Activated T-cell treated with anti-CD3 and anti-CD28 coated beads, Interleukin-2, amount 50 U/mL, for 4 hours (primary cell): ENCODE measurements at regions not wholly inside any gene's neighbourhood (a gene's known extent, or its start where the extent isn't known, plus 50 kb on each side); places are given as distances from the start of the nearest gene placed in this dataset.
"Not testable (repeated sequence)": the region's sequence is repeated elsewhere in the genome, so short reads cannot be mapped to it uniquely, and the experiment has no call there.

ENCODE experiments used
- ATAC-seq, 2 donors: fragments of 200-7000 bp; cut with Tn5 transposase; one replicate each; pipeline ENCODE4 v1.10.0; 2021
- DNase-seq: peaks from one replicate; pipeline ENCODE4 v3.0.0-alpha.2; 2020
- H3K27me3 Mint-ChIP-seq: one replicate; pipeline ENCODE4 v1.8.0; 2021; ENCODE audit warnings: low read depth, mixed read lengths
- H3K36me3 Mint-ChIP-seq: one replicate; pipeline ENCODE4 v1.8.0; 2022; ENCODE audit warnings: mixed read lengths; ENCODE audit not compliant: insufficient read depth
- H3K4me1 Mint-ChIP-seq: one replicate; pipeline ENCODE4 v1.8.0; 2021; ENCODE audit warnings: low read depth, mixed read lengths
- H3K4me3 Mint-ChIP-seq: one replicate; pipeline ENCODE4 v1.8.0; 2021; ENCODE audit warnings: mild to moderate bottlenecking, moderate library complexity, mixed read lengths
- H3K9me3 Mint-ChIP-seq: one replicate; pipeline ENCODE4 v1.8.0; 2021; ENCODE audit warnings: mixed read lengths

GRCh38 chr13:109938255-109938936, 152.0 kb upstream of the IRS2 start:
- ATAC-seq (no peak), DNase-seq (no peak)
- Mint-ChIP-seq H3K9me3 (peaks cover 5% of the 10 kb centered on the region), H3K4me3 (no peak overlapping the region), H3K36me3 (no peaks in the 10 kb centered on the region), H3K4me1 (no peaks in the 10 kb centered on the region), H3K27me3 (no peaks in the 10 kb centered on the region)

GRCh38 chr13:109934520-109934919, 148.1 kb upstream of the IRS2 start:
- not testable (repeated sequence) for H3K27me3 Mint-ChIP-seq, H3K9me3 Mint-ChIP-seq, H3K4me1 Mint-ChIP-seq, H3K36me3 Mint-ChIP-seq, DNase-seq, H3K4me3 Mint-ChIP-seq, ATAC-seq

GRCh38 chr13:109933476-109933875, 147.1 kb upstream of the IRS2 start:
- H3K4me3 Mint-ChIP-seq, result no peak overlapping the region
- H3K4me1 Mint-ChIP-seq, result no peaks in the 10 kb centered on the region
- H3K36me3 Mint-ChIP-seq, result no peaks in the 10 kb centered on the region
- peaks cover 5% of the 10 kb centered on the region for H3K9me3 Mint-ChIP-seq
- H3K27me3 Mint-ChIP-seq, result no peaks in the 10 kb centered on the region
- ATAC-seq (no peak), DNase-seq (no peak)

- H3K36me3 Mint-ChIP-seq, result no peaks in the 10 kb centered on the region
- no peaks in the 10 kb centered on the region for H3K9me3 Mint-ChIP-seq
- peaks cover 3% of the 10 kb centered on the region for H3K27me3 Mint-ChIP-seq
- ATAC-seq (no peak), DNase-seq (no peak)
- no peaks in the 10 kb centered on the region for H3K4me1 Mint-ChIP-seq
- H3K4me3 Mint-ChIP-seq, result no peak overlapping the region
These were observed 138.0 kb upstream of the IRS2 start for GRCh38 chr13:109924376-109924775.

GRCh38 chr13:109922518-109922917, 136.1 kb upstream of the IRS2 start:
- Mint-ChIP-seq H3K4me1 (no peaks in the 10 kb centered on the region), H3K27me3 (peaks cover 3% of the 10 kb centered on the region), H3K4me3 (no peak overlapping the region), H3K36me3 (no peaks in the 10 kb centered on the region), H3K9me3 (no peaks in the 10 kb centered on the region)
- DNase-seq (no peak), ATAC-seq (no peak)

- DNase-seq, result no peak
These were observed 133.5 kb upstream of the IRS2 start for GRCh38 chr13:109919715-109920375.

GRCh38 chr13:109918179-109918711, 131.9 kb upstream of the IRS2 start:
- H3K36me3 Mint-ChIP-seq, result no peaks in the 10 kb centered on the region
- no peak for ATAC-seq
- no peak for DNase-seq
- no peaks in the 10 kb centered on the region for H3K9me3 Mint-ChIP-seq
- peaks cover 6% of the 10 kb centered on the region for H3K27me3 Mint-ChIP-seq
- H3K4me1 Mint-ChIP-seq, result no peaks in the 10 kb centered on the region
- no peak overlapping the region for H3K4me3 Mint-ChIP-seq

More at GRCh38 chr13:109919715-109920375, 133.5 kb upstream of the IRS2 start:
- H3K9me3 Mint-ChIP-seq, result no peaks in the 10 kb centered on the region
- H3K4me3 Mint-ChIP-seq, result no peak overlapping the region
- no peaks in the 10 kb centered on the region for H3K4me1 Mint-ChIP-seq
- peaks cover 6% of the 10 kb centered on the region for H3K27me3 Mint-ChIP-seq
- H3K36me3 Mint-ChIP-seq, result no peaks in the 10 kb centered on the region
- ATAC-seq, result no peak

GRCh38 chr13:109917422-109917821, 131.0 kb upstream of the IRS2 start:
- DNase-seq (no peak), ATAC-seq (no peak)
- no peaks in the 10 kb centered on the region for H3K4me1 Mint-ChIP-seq
- H3K36me3 Mint-ChIP-seq, result no peaks in the 10 kb centered on the region
- H3K9me3 Mint-ChIP-seq, result no peaks in the 10 kb centered on the region
- no peak overlapping the region for H3K4me3 Mint-ChIP-seq
- H3K27me3 Mint-ChIP-seq, result peaks cover 6% of the 10 kb centered on the region

- no peak for DNase-seq
- H3K36me3 Mint-ChIP-seq, result no peaks in the 10 kb centered on the region
- H3K4me3 Mint-ChIP-seq, result no peak overlapping the region
- no peaks in the 10 kb centered on the region for H3K9me3 Mint-ChIP-seq
- no peak for ATAC-seq
- peaks cover 6% of the 10 kb centered on the region for H3K27me3 Mint-ChIP-seq
- no peaks in the 10 kb centered on the region for H3K4me1 Mint-ChIP-seq
These were observed 127.6 kb upstream of the IRS2 start for GRCh38 chr13:109913936-109914510.

GRCh38 chr13:109913186-109913585, 126.8 kb upstream of the IRS2 start:
- H3K27me3 Mint-ChIP-seq, result peaks cover 6% of the 10 kb centered on the region
- H3K4me1 Mint-ChIP-seq, result no peaks in the 10 kb centered on the region
- no peaks in the 10 kb centered on the region for H3K36me3 Mint-ChIP-seq
- no peak for ATAC-seq
- DNase-seq, result no peak
- no peak overlapping the region for H3K4me3 Mint-ChIP-seq
- no peaks in the 10 kb centered on the region for H3K9me3 Mint-ChIP-seq

- no peak overlapping the region for H3K4me3 Mint-ChIP-seq
- H3K4me1 Mint-ChIP-seq, result no peaks in the 10 kb centered on the region
- ATAC-seq (no peak), DNase-seq (no peak)
- no peaks in the 10 kb centered on the region for H3K36me3 Mint-ChIP-seq
- H3K27me3 Mint-ChIP-seq, result peaks cover 3% of the 10 kb centered on the region
- no peaks in the 10 kb centered on the region for H3K9me3 Mint-ChIP-seq
These were observed 123.8 kb upstream of the IRS2 start for GRCh38 chr13:109910194-109910593.

GRCh38 chr13:109906976-109907375, 120.6 kb upstream of the IRS2 start:
- no peaks in the 10 kb centered on the region for H3K27me3 Mint-ChIP-seq
- ATAC-seq (no peak), DNase-seq (no peak)
- H3K4me1 Mint-ChIP-seq, result no peaks in the 10 kb centered on the region
- no peak overlapping the region for H3K4me3 Mint-ChIP-seq
- H3K36me3 Mint-ChIP-seq, result no peaks in the 10 kb centered on the region
- no peaks in the 10 kb centered on the region for H3K9me3 Mint-ChIP-seq

GRCh38 chr13:109904218-109904617, 117.8 kb upstream of the IRS2 start:
- H3K4me1 Mint-ChIP-seq, result no peaks in the 10 kb centered on the region
- ATAC-seq (no peak), DNase-seq (no peak)
- H3K27me3 Mint-ChIP-seq, result no peaks in the 10 kb centered on the region
- H3K9me3 Mint-ChIP-seq, result no peaks in the 10 kb centered on the region
- H3K4me3 Mint-ChIP-seq, result no peak overlapping the region
- no peaks in the 10 kb centered on the region for H3K36me3 Mint-ChIP-seq

GRCh38 chr13:109900741-109901140, 114.4 kb upstream of the IRS2 start:
- H3K27me3 Mint-ChIP-seq, result peaks cover 5% of the 10 kb centered on the region
- no peaks in the 10 kb centered on the region for H3K9me3 Mint-ChIP-seq
- DNase-seq, result no peak
- no peak overlapping the region for H3K4me3 Mint-ChIP-seq
- H3K4me1 Mint-ChIP-seq, result no peaks in the 10 kb centered on the region
- no peaks in the 10 kb centered on the region for H3K36me3 Mint-ChIP-seq
- no peak for ATAC-seq

- Mint-ChIP-seq H3K36me3 (no peaks in the 10 kb centered on the region), H3K9me3 (no peaks in the 10 kb centered on the region), H3K27me3 (peaks cover 5% of the 10 kb centered on the region), H3K4me1 (no peaks in the 10 kb centered on the region), H3K4me3 (no peak overlapping the region)
- DNase-seq (no peak), ATAC-seq (no peak)
These were observed 113.9 kb upstream of the IRS2 start for GRCh38 chr13:109900320-109900719.
